GM12878 (cell line): ENCODE measurements at regions not wholly inside any gene's neighbourhood (a gene's known extent, or its start where the extent isn't known, plus 50 kb on each side); places are given as distances from the start of the nearest gene placed in this dataset.

Source experiments
- ATAC-seq: fragments of 200-7000 bp; cut with Tn5 transposase; 3 replicates; pipeline ENCODE4 v1.9.1; 2020; ENCODE audit warnings: mild to moderate bottlenecking, moderate library complexity
- BruUV-seq: library from RNA; stranded (reverse); fragments of 400-500 nt; replicated peaks from 2 replicates; lab custom pipeline; 2021; lab: Mats Ljungman, UMichigan
- CTCF ChIA-PET: fragments of 300-600 bp; sonication (Branson Sonifier 250); formaldehyde crosslinking; extraction: SDS; loops from one replicate; lab custom pipeline; 2021; ENCODE audit warnings: inconsistent platforms; lab: Yijun Ruan, JAX
- POLR2A ChIA-PET: fragments of 350-600 bp; formaldehyde crosslinking; extraction: SDS; loops from one replicate; lab custom pipeline; 2021; ENCODE audit warnings: inconsistent platforms; lab: Charles Lee
- RAD21 ChIA-PET: fragments of 300-600 bp; sonication (Branson Sonifier 250); formaldehyde crosslinking; loops from one replicate; lab custom pipeline; 2023; ENCODE audit warnings: antibody characterized with exemption; ENCODE audit not compliant: unreplicated experiment; lab: Charles Lee
- SMC1A ChIA-PET: fragments of 300-600 bp; sonication (Branson Sonifier 250); formaldehyde crosslinking; loops from one replicate; lab custom pipeline; 2023; ENCODE audit not compliant: unreplicated experiment, uncharacterized antibody; lab: Charles Lee
- DNase-seq: peaks from one replicate; pipeline ENCODE4 v3.0.0-alpha.2; 2011; ENCODE audit warnings: low read depth, low spot score
- FAIRE-seq: peaks from 3 replicates; lab custom pipeline; 2011; peaks lifted over from hg19 to GRCh38; lab: Jason Lieb, UNC
- H2AFZ ChIP-seq: 2 replicates; pipeline ENCODE4 v1.6.0; 2011; ENCODE audit warnings: low read depth, low read length, control low read depth; ENCODE audit not compliant: control insufficient read depth
- H3K27ac ChIP-seq: 2 replicates; pipeline ENCODE4 v1.5.1; 2011; ENCODE audit warnings: control low read depth; ENCODE audit not compliant: control insufficient read depth, insufficient read depth
- H3K27me3 ChIP-seq, 2 experiments: replicated peaks in 1 of 2; 2 replicates each; pipeline versions ENCODE4 v1.6.0 to v1.6.1; 2011; ENCODE audit warnings: low read length in 1 of 2; ENCODE audit not compliant: control insufficient read depth in 2 of 2, insufficient read depth in 2 of 2
- H3K36me3 ChIP-seq, 2 experiments: 2 replicates each; pipeline ENCODE4 v1.5.1; 2011; ENCODE audit warnings: low read length in 1 of 2; ENCODE audit not compliant: control insufficient read depth in 2 of 2, insufficient read depth in 2 of 2
- H3K4me1 ChIP-seq: 2 replicates; pipeline ENCODE4 v1.6.1; 2011; ENCODE audit warnings: mild to moderate bottlenecking, low read length, moderate library complexity, mixed read lengths; ENCODE audit not compliant: control insufficient read depth, insufficient read depth
- H3K4me2 ChIP-seq: 2 replicates; pipeline ENCODE4 v1.6.0; 2011; ENCODE audit warnings: control low read depth; ENCODE audit not compliant: control insufficient read depth, insufficient read depth
- H3K4me3 ChIP-seq: fragments of 200-600 bp; sonication (generic); 2 replicates; pipeline ENCODE4 v1.5.1; 2016
- H3K79me2 ChIP-seq: 2 replicates; pipeline ENCODE4 v1.6.0; 2011; ENCODE audit warnings: low read length; ENCODE audit not compliant: control insufficient read depth, insufficient read depth
- H3K9ac ChIP-seq: 2 replicates; pipeline ENCODE4 v1.8.0; 2011; ENCODE audit warnings: low read length, control low read depth, mixed read lengths; ENCODE audit not compliant: control insufficient read depth, insufficient read depth
- H3K9me3 ChIP-seq: replicated peaks from 3 replicates; pipeline ENCODE4 v1.5.1; 2011; ENCODE audit warnings: mild to moderate bottlenecking, low read length; ENCODE audit not compliant: control insufficient read depth, insufficient read depth
- H4K20me1 ChIP-seq: 2 replicates; pipeline ENCODE4 v1.6.0; 2011; ENCODE audit not compliant: control insufficient read depth, insufficient read depth
- IKZF2 ChIP-seq, 2 experiments: fragments of 450-650 bp; IDR thresholded peaks; 2 replicates each; pipeline ENCODE4 v1.6.1; 2017; ENCODE audit warnings: mild to moderate bottlenecking in 2 of 2, moderate library complexity in 2 of 2
- NFYA ChIP-seq: IDR thresholded peaks from 2 replicates; pipeline ENCODE4 v1.6.1; 2011; ENCODE audit warnings: low read depth, mild to moderate bottlenecking, low read length, improper control_type of control experiment, borderline replicate concordance
- TCF3 ChIP-seq: IDR thresholded peaks from 2 replicates; pipeline ENCODE4 v1.6.1; 2012; ENCODE audit warnings: low read depth, mild to moderate bottlenecking, low read length, borderline replicate concordance; ENCODE audit not compliant: insufficient read depth
- WGBS: methylation state at CpG from one replicate; pipeline ENCODE4 v1.1.6; 2016; ENCODE audit warnings: low lambda C conversion rate; ENCODE audit not compliant: insufficient replicate concordance, insufficient coverage; ENCODE audit errors: missing lambda C conversion rate; 5-methylcytosine and 5-hydroxymethylcytosine counted together
- in situ Hi-C: fragments of 300-500 bp; cut with MboI; formaldehyde crosslinking; loops from 9 replicates; pipeline ENCODE4 v1.14.3; 2018; ENCODE audit warnings: mixed read lengths
- intact Hi-C: fragments of 100-400 bp; cut with micrococcal nuclease; formaldehyde crosslinking; loops from one replicate; pipeline ENCODE4 v1.14.2; 2022; ENCODE audit not compliant: unreplicated experiment

GRCh38 chr14:101114726-101115515 lies 211.4 kb upstream of the RTL1 start:
- Histone ChIP-seq H3K4me3 (no peak overlapping the region), H2AFZ (no peak overlapping the region), H3K4me1 (no peaks in the 10 kb centered on the region), H3K79me2 (no peaks in the 10 kb centered on the region), H4K20me1 (no peaks in the 10 kb centered on the region), H3K36me3 (no peaks in the 10 kb centered on the region), H3K9ac (no peak overlapping the region), H3K27me3 (no peaks in the 10 kb centered on the region), H3K27ac (no peak overlapping the region), H3K9me3 (no peaks in the 10 kb centered on the region; the same call in 2 of the 3 replicates), H3K4me2 (no peak overlapping the region)
- 42% methylated on average over 16 of the region's 19 CpGs for WGBS
- ChIA-PET SMC1A (no interaction called here), POLR2A (no interaction called here), CTCF (no interaction called here), RAD21 (no interaction called here)
- in situ Hi-C loops (no loop called here), intact Hi-C loops (no loop called here)
- ATAC-seq (no peak), DNase-seq (no peak), FAIRE-seq (no peak)
- TF ChIP-seq TCF3 = no peak
- no TSS peak for BruUV-seq

GRCh38 chr14:101115652-101116051 lies 212.1 kb upstream of the RTL1 start:
- no peaks in the 10 kb centered on the region for H3K79me2 ChIP-seq
- no peak overlapping the region for H2AFZ ChIP-seq
- 30% methylated on average over 7 of the region's 8 CpGs for WGBS
- ChIA-PET POLR2A (no interaction called here), RAD21 (no interaction called here), SMC1A (no interaction called here), CTCF (no interaction called here)
- H3K4me2 ChIP-seq = no peak overlapping the region
- in situ Hi-C loops = no loop called here
- no peaks in the 10 kb centered on the region for H3K4me1 ChIP-seq
- H3K36me3 ChIP-seq = no peaks in the 10 kb centered on the region
- H3K27ac ChIP-seq = no peak overlapping the region
- no peak overlapping the region for H3K9ac ChIP-seq
- TF ChIP-seq NFYA (no peak), IKZF2 (IDR thresholded peaks at IDR 0.05) (no peak)
- BruUV-seq = no TSS peak
- H3K27me3 ChIP-seq = no peaks in the 10 kb centered on the region
- FAIRE-seq = no peak
- H3K4me3 ChIP-seq = no peak overlapping the region
- H3K9me3 ChIP-seq = no peaks in the 10 kb centered on the region; the same call in 2 of the 3 replicates
- ATAC-seq = no peak
- DNase-seq = no peak
- no peaks in the 10 kb centered on the region for H4K20me1 ChIP-seq
- intact Hi-C loops = no loop called here
